NT2/D1 (cell line): ENCODE measurements at regions not wholly inside any gene's neighbourhood (a gene's known extent, or its start where the extent isn't known, plus 50 kb on each side); places are given as distances from the start of the nearest gene placed in this dataset.

Source experiments
- DNase-seq: peaks from one replicate; pipeline ENCODE4 v3.0.0-alpha.2; 2011; ENCODE audit warnings: low read depth, low spot score
- H3K27me3 ChIP-seq: 2 replicates; pipeline ENCODE4 v1.6.0; 2011; ENCODE audit warnings: mild to moderate bottlenecking; ENCODE audit not compliant: insufficient read length, insufficient read depth
- H3K36me3 ChIP-seq: 2 replicates; pipeline ENCODE4 v1.6.1; 2011; ENCODE audit warnings: mild to moderate bottlenecking, low read length, mixed read lengths; ENCODE audit not compliant: insufficient read depth, insufficient read length
- H3K4me1 ChIP-seq: 2 replicates; pipeline ENCODE4 v1.5.1; 2011; ENCODE audit not compliant: insufficient read depth, insufficient read length
- H3K4me3 ChIP-seq: 2 replicates; pipeline ENCODE4 v1.5.1; 2011; ENCODE audit warnings: low read depth; ENCODE audit not compliant: insufficient read length
- H3K9ac ChIP-seq: 2 replicates; pipeline ENCODE4 v1.6.0; 2011; ENCODE audit warnings: low read depth; ENCODE audit not compliant: insufficient read length
- H3K9me3 ChIP-seq: 2 replicates; pipeline ENCODE4 v1.5.1; 2011; ENCODE audit warnings: mild to moderate bottlenecking, low read length; ENCODE audit not compliant: insufficient read depth
- SUZ12 ChIP-seq: IDR thresholded peaks from 2 replicates; pipeline ENCODE4 v1.6.1; 2011; ENCODE audit not compliant: insufficient read length, insufficient read depth; ENCODE audit errors: extremely low read depth
- YY1 ChIP-seq: IDR thresholded peaks from 2 replicates; pipeline ENCODE4 v1.6.1; 2011; ENCODE audit not compliant: insufficient read length, insufficient read depth
- ZNF274 ChIP-seq: IDR thresholded peaks from 2 replicates; pipeline ENCODE4 v1.6.1; 2011; ENCODE audit warnings: mild to moderate bottlenecking, low read depth, low read length

DNA sequence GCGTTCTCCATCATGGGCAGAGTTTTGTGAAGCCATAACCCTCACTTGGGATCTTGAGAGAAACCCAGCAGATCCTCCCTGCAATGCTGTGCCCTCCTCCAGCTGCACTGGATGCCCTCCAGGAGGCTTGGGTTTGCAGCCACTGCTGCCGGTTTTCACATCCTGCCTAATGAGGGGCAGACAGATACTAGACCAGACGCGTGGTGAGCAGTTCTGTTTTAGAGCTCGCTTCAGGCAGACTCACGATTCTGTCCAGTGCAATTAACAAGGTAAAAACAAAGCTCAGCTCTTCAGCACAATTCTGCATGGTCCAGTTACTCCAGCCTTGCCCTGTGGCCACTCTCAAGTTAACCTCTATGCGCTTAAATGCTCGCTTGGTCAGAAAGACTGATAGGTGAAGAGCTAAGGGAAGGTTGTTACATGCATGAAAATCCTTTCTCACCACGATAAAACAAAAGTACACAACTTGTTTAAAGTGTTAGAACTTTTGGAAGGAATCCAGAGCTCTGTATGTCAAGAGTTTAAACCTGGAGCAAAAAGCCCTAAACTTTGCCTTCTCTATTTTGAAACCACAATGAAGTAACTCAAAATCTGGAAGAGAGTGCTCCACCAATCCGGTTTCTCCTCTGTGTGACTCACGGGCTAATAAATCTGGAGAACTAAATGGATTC, 292.3 kb upstream of the FAT3 start:
- Histone ChIP-seq H3K4me3 (no peak overlapping the region), H3K9me3 (no peaks in the 10 kb centered on the region), H3K4me1 (no peaks in the 10 kb centered on the region), H3K36me3 (no peaks in the 10 kb centered on the region), H3K9ac (no peak overlapping the region), H3K27me3 (no peaks in the 10 kb centered on the region)
- TF ChIP-seq YY1 = no peak
- TF ChIP-seq ZNF274 = no peak
- no peak for TF ChIP-seq SUZ12
- no peak for DNase-seq

GRCh38 chr11:91927448-91927847, 297.2 kb upstream of the FAT3 start:
- H3K9me3 ChIP-seq = no peaks in the 10 kb centered on the region
- DNase-seq = no peak
- no peaks in the 10 kb centered on the region for H3K36me3 ChIP-seq
- no peaks in the 10 kb centered on the region for H3K4me1 ChIP-seq
- H3K9ac ChIP-seq = no peak overlapping the region
- no peak for TF ChIP-seq ZNF274
- no peak for TF ChIP-seq YY1
- no peak for TF ChIP-seq SUZ12
- H3K27me3 ChIP-seq = no peaks in the 10 kb centered on the region
- no peak overlapping the region for H3K4me3 ChIP-seq

- Histone ChIP-seq H3K4me3 (no peak overlapping the region), H3K9me3 (no peaks in the 10 kb centered on the region), H3K9ac (no peak overlapping the region), H3K36me3 (no peaks in the 10 kb centered on the region), H3K27me3 (no peaks in the 10 kb centered on the region), H3K4me1 (no peaks in the 10 kb centered on the region)
- TF ChIP-seq SUZ12 = no peak
- TF ChIP-seq ZNF274 = no peak
- no peak for TF ChIP-seq YY1
- no peak for DNase-seq
These were observed 297.7 kb upstream of the FAT3 start for GRCh38 chr11:91926965-91927364.

GRCh38 chr11:91922846-91923245, 301.8 kb upstream of the FAT3 start:
- no peaks in the 10 kb centered on the region for H3K9me3 ChIP-seq
- TF ChIP-seq SUZ12 = no peak
- no peak for TF ChIP-seq ZNF274
- no peak for TF ChIP-seq YY1
- DNase-seq = no peak
- no peak overlapping the region for H3K9ac ChIP-seq
- no peaks in the 10 kb centered on the region for H3K36me3 ChIP-seq
- no peaks in the 10 kb centered on the region for H3K27me3 ChIP-seq
- H3K4me1 ChIP-seq = no peaks in the 10 kb centered on the region
- no peak overlapping the region for H3K4me3 ChIP-seq

DNA sequence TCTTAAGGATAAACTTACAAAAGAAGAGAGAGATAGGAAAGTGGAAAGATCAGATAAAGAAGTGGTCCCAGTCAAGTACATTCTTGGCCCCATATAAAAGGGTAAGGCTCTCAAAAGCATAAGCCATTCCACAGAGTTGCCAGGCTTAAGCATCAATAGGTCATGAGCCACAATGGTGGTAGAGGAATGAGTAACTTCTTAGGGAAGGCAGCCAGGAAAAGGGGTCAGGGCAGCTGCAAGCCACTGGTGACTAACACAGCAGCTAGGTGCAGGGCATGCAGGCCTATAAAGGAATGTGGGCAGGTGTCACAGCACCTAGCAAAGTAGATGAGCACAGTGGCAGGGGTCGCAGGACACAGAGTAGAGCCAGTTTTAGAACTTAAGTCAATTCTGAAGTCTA, 302.6 kb upstream of the FAT3 start:
- no peaks in the 10 kb centered on the region for H3K27me3 ChIP-seq
- no peak for DNase-seq

DNA sequence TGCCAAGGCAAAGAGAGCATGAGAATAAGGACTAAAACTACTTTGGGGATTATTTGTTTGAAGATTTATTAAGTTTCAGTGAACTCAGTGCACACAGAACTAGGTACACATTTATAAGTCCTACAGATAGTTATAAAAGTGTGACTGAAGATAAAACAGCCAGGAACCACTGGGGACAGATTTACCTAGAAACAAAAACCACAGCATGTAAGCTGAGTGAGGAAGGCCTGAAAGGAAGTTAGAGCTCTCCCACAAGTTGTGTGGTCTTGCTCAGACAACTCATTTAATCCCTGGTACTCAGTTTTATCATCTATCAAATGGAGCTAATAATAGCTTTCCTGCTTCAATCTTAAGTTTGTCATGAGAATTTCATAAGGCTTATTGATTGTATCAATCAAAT, 311.2 kb upstream of the FAT3 start:
- TF ChIP-seq YY1 = no peak
- no peak for TF ChIP-seq SUZ12
- no peak for TF ChIP-seq ZNF274
- Histone ChIP-seq H3K36me3 (no peaks in the 10 kb centered on the region), H3K4me1 (no peaks in the 10 kb centered on the region), H3K27me3 (no peaks in the 10 kb centered on the region), H3K9me3 (no peaks in the 10 kb centered on the region), H3K9ac (no peak overlapping the region), H3K4me3 (no peak overlapping the region)
- no peak for DNase-seq

More for the DNA sequence above, 302.6 kb upstream of the FAT3 start:
- no peaks in the 10 kb centered on the region for H3K9me3 ChIP-seq
- no peak for TF ChIP-seq YY1
- no peak for TF ChIP-seq ZNF274
- no peak for TF ChIP-seq SUZ12
- H3K9ac ChIP-seq = no peak overlapping the region
- H3K36me3 ChIP-seq = no peaks in the 10 kb centered on the region
- H3K4me3 ChIP-seq = no peak overlapping the region
- no peaks in the 10 kb centered on the region for H3K4me1 ChIP-seq

GRCh38 chr11:91912322-91912721, 312.3 kb upstream of the FAT3 start:
- H3K27me3 ChIP-seq = no peaks in the 10 kb centered on the region
- H3K9me3 ChIP-seq = no peaks in the 10 kb centered on the region
- H3K4me1 ChIP-seq = no peaks in the 10 kb centered on the region
- no peak overlapping the region for H3K9ac ChIP-seq
- no peak overlapping the region for H3K4me3 ChIP-seq
- no peaks in the 10 kb centered on the region for H3K36me3 ChIP-seq
- DNase-seq = no peak
- TF ChIP-seq ZNF274 (no peak), YY1 (no peak), SUZ12 (no peak)
